AG09319 (cell line): ENCODE measurements at regions not wholly inside any gene's neighbourhood (a gene's known extent, or its start where the extent isn't known, plus 50 kb on each side); places are given as distances from the start of the nearest gene placed in this dataset.

Experiments
- DNase-seq: peaks from one replicate; pipeline ENCODE4 v3.0.0-alpha.2; 2010; ENCODE audit warnings: low read depth; ENCODE audit errors: extremely low read depth
- CTCF ChIP-seq: IDR thresholded peaks from 2 replicates; pipeline ENCODE4 v1.5.1; 2011; ENCODE audit warnings: low read depth, mild to moderate bottlenecking, inconsistent platforms, low read length, moderate library complexity

- DNase-seq: no peak
- no peak for TF ChIP-seq CTCF
Observed at GRCh38 chr12:39240587-39240986, 202.3 kb downstream of the KIF21A start.

GRCh38 chr12:39239490-39240486 is 203.1 kb downstream of the KIF21A start:
- no peak for TF ChIP-seq CTCF
- no peak for DNase-seq

GRCh38 chr12:39237004-39237403 is 205.9 kb downstream of the KIF21A start:
- no peak for TF ChIP-seq CTCF
- DNase-seq: no peak

- TF ChIP-seq CTCF: no peak
- DNase-seq: no peak
Observed at GRCh38 chr12:39235990-39236767, 206.7 kb downstream of the KIF21A start.

GRCh38 chr12:39230086-39230485 is 212.8 kb downstream of the KIF21A start:
- no peak for DNase-seq

GRCh38 chr12:39227218-39227617 is 215.7 kb downstream of the KIF21A start:
- no peak for DNase-seq
- no peak for TF ChIP-seq CTCF

More at GRCh38 chr12:39230086-39230485, 212.8 kb downstream of the KIF21A start:
- no peak for TF ChIP-seq CTCF

- no peak for DNase-seq
- TF ChIP-seq CTCF: no peak
Observed at GRCh38 chr12:39224971-39225370, 217.9 kb downstream of the KIF21A start.
